ENCODE measurements at regions not wholly inside any gene's neighbourhood (a gene's known extent, or its start where the extent isn't known, plus 50 kb on each side); places are given as distances from the start of the nearest gene placed in this dataset.
"Not testable (repeated sequence)": the region's sequence is repeated elsewhere in the genome, so short reads cannot be mapped to it uniquely, and the experiment has no call there.

DNA sequence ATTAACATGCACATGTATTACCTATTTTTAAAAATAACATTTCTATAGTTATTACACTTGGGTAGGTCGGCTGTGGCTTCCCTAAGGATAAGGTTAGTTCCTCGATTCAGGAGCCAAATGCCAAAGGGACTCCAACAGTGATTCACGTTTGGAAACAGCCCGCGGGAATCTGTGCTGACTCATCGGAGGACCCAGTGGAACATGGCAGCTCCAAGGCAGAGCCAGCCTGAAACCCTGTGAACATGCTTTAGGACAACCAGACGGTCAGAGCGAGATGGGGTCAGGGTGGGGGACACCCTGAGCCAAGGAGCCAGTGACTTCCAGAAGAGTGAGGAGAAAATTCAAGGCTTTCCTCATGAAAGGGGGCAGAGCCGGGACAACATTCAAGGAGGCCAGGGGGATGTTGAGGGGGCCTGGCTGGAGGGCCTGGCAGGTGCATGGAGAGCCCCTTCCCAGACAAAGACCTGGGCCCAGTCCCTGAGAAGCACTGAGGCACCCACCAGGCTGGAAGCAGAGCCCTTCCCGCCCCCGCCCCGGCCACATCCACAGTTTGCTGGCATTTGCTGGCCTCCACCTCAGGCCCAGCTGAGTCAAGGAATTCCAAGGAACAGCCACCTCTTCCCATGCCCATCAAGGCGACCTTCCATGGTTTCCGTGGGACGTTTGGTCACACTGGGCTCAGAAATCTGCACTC, 133.2 kb downstream of the SNX5 start:
- DNase-seq, result peak in 1 of 14 donors; percentile 24

DNA sequence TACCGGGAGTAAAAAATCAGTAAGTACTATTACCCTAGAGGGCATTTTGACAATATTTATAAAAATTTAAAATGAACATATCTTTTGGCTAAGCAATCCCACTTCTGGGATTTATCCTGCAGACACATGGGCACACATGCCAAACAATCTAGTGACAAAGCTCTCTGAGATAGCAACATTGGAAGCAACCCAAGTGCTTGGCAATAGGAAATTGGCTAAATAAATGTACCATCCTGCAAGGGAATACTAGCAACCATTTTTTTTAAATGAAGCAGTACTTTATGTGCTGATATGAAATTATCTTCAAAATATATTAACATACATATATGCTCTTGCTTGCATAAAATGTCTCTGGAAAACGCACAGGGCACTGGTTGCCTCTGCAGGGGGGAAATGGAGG, 133.8 kb downstream of the SNX5 start:
- peak in 1 of 14 donors; percentile 27 for DNase-seq

GRCh38 chr20:17833036-17833674, 133.4 kb downstream of the BANF2 start:
- DNase-seq, result no peak

GRCh38 chr20:17832236-17832915, 132.6 kb downstream of the BANF2 start:
- DNase-seq, result no peak

DNA sequence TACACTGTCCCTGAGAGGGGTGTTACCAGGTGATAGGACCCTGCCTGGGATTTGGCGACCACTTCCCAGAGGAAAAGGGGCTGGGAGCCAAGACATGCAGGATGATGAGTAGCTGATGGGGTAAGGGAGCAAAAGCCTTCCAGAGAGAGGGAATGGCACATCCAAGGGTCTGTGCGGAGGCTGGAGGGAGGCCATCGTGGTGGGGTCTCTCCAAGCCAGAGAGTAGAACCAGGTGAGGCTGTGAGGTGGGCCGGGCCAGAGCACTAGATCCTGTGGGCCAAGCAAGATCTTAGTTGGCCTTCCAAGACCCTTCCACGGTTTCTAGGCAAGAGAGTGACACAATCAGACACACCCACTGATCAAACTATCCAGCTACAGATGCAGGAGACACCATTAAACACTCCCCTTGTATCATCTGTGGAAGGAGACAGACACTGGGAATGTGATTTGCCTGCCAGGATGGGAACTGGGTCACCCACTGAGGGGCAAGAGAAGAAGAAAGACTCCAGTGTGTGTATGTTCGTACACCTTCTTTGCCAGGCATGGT, 128.9 kb downstream of the BANF2 start:
- no peak for DNase-seq

DNA sequence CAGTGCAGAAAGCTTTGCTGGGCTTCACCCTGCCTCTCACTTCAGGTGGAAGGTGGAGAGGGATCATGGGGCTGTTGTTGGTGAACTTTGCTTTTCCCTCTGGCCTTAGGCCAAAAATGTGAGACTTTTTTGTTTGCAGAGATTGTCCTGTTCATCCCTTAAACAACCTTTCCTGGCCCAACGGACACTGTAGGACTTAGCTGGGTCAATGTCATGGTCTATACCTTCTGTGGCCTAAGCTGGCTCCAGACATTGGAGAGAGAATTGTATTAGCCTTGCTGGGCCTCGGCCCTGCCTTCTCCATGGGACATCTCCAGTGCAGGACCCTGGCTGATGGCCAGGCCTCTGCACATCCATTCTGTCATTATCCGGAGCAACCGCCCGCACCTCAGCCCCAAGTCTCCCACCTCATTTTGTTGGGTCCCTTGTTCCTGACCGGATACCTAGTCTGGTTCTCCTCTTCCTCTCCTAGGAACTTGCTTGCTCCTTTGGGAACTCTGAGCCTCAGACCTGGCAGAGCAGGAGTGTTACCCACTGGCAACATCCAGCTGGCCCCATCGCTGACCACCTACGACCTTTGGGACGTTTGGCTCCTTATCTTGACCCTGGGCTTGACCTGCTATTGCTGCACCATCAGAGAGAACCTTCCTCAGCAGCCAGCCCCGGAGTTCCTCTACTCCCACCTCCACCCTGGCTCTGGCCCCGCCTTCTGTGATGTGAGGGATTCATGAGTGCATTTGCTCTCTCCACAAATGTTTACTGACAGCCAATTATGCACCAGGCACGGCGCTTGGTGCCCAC, 128.2 kb downstream of the BANF2 start:
- DNase-seq, result no peak

GRCh38 chr20:17827079-17827478, 127.3 kb downstream of the BANF2 start:
- DNase-seq, result no peak

GRCh38 chr20:17825960-17826843, 126.4 kb downstream of the BANF2 start:
- no peak for DNase-seq

DNA sequence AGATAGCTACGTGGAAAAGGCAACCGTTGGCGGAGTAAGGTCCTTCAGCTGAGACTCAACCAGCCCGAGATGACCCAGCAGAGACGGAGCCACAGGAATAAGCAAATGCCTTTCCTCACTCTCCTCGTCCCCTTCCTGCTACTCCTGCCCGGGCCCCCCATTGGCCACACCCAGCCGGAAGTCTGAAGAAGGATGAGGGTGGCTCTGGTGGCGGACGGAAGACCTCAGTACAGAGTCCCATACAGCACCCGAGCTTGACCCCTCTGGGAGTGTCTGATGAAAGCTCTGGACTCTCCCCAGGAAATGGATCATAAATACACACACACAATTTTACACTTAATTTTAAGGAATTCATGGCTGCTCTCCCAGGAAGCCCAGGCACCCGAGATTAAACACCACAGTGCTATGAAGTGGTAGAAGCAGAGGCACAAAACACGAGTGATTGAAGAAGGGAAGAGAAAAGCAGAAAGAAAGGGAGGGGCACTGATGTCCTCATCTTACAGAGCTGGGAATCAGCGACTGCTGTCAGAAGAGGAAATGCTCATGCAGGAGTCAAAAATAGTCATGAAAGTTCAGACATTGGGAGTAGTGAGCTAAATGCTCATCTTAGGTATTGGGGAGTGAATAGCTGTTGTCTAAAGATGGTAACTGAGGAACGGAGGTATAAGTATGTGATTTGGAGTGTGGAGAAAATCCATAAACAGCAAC, 125.6 kb downstream of the BANF2 start:
- no peak for DNase-seq

DNA sequence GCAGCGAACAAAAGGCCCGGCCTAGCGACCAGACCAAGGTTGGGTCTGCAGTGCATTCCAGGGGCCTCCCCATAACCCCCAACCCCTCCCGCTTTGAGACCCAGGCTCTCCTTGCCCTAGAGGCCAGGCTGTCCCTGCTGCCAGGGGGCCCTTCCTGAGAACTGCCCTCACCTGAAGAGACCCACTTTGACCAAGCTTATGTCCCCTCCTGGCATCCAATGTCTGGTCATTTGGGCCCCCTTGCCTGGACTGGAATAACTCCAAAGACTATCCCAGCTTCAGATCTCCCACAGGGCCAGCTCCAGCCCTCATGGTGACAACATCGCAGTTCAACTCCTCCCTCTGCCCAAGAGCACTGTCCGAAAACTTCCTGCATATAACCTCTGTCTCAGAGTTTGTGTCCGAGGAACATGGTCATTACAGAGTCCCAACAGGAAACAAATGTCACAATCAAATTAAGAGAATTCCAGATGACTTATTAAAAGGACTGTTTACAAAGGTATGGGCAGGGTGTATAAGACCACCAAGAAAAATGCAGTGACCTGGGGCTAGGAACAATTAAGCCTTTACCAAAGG, 125.0 kb downstream of the BANF2 start:
- no peak for DNase-seq

- no peak for DNase-seq
Observed at GRCh38 chr20:17823409-17824144, 123.8 kb downstream of the BANF2 start.

GRCh38 chr20:17822540-17823408, 123.0 kb downstream of the BANF2 start:
- no peak for DNase-seq

- DNase-seq, result no peak
Observed at GRCh38 chr20:17822039-17822438, 122.3 kb downstream of the BANF2 start.

DNA sequence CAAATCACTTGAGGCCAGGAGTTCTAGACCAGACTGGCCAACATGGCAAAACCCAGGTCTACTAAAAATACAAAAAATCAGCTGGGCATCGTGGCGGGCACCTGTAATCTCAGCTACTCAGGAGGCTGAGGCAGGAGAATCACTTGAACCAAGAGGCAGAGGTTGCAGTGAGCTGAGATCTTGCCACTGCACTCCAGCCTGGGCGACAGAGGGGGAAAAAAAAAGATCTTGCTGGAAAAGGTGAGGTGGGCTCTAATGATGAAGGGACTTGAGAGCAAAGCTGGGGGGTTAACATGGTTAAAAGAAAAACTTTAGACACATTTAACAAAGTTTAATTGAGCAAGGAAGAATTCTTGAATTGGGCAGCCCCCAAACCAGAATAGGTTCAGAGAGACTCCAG, 121.8 kb downstream of the BANF2 start:
- DNase-seq, result not testable (repeated sequence)

- DNase-seq, result no peak
Observed at GRCh38 chr20:17819395-17820093, 119.8 kb downstream of the BANF2 start.

DNA sequence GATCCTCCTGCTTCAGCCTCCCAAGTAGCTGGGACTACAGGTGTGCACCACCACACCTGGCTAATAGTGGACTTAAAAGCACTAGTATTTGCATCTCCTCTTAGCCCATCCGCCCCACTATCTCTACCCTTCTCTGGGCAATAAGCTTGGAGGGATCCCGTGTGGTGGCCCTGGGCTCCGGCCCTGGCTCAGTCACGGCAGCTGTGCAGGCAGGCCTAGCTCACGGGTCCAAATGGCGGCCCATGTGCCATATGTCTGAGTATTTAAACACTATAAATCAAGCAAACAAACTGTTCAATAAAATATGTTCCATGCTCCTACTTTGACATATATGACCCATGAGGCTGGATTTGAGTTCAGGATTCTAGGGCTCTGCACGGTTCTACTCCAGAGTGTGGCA, 118.4 kb downstream of the BANF2 start:
- DNase-seq, result no peak

GRCh38 chr20:17816804-17817587, 117.2 kb downstream of the BANF2 start:
- no peak for DNase-seq
